H54 (cell line): ENCODE measurements at regions not wholly inside any gene's neighbourhood (a gene's known extent, or its start where the extent isn't known, plus 50 kb on each side); places are given as distances from the start of the nearest gene placed in this dataset.

ENCODE experiments used
- DNase-seq: peaks from one replicate; pipeline ENCODE4 v3.0.0; 2011; ENCODE audit warnings: low spot score, mixed read lengths; ENCODE audit not compliant: insufficient read length
- FAIRE-seq: peaks from 3 replicates; lab custom pipeline; 2011; peaks lifted over from hg19 to GRCh38; lab: Jason Lieb, UNC
- POLR2A ChIP-seq: IDR thresholded peaks from 2 replicates; pipeline ENCODE4 v1.6.1; 2011; ENCODE audit warnings: low read depth, mild to moderate bottlenecking, low read length

DNA sequence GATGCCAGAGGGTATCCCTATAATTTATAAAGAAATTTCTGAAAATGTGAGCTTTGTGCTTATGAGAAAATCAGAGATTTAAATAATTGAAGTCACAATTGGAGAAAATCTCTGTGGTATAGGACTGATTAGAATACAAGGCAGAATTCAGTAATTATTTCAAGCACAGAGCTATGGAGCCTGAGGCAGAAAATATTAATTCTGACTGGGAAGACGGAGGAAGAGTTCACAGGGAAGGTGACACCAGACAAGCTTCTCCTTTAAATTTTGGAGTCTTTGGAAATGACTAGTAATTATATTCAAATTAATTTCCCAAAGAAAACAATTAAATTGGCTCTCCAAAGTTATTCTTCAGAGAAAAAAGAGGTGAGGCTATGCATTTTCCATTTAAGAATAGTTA, 121.5 kb downstream of the CHRM3 start:
- DNase-seq (no peak), FAIRE-seq (no peak)
- no peak for TF ChIP-seq POLR2A

DNA sequence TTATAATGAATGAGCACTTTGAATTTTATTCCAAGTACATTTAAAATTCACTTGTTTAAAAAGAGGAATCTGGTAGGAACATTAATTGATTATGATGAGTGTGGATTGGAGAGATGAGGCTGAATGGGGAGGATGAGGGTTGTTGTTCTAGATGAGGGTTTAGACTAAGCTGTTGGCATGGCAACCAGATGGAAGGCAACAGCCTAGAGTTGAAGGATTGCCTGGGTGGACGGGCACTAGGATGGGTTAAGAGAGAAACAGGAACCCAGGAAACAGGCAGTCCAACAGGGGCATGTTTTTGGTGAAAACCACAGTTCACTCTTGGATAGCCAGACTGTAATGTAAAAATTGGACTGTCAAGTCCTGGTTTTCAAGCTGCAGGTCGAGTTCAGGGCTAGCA, 125.5 kb downstream of the CHRM3 start:
- FAIRE-seq (no peak), DNase-seq (no peak)
- no peak for TF ChIP-seq POLR2A

DNA sequence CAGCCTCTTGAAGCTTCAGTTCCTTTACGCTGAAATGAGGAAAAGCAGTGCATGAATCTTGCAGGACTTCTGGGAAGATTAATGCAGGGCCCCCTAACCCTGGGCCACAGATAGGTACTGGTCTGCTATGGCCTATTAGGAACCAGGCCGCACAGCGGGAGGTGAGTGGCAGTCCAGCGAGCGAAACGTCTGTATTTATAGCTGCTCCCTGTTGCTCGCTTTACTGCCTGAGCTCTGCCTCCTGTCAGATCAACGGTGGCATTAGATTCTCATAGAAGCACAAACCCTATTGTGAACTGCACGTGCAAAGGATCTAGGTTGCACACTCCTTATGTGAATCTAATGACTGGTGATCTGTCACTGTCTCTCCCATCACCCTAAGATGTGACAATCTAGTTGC, 130.2 kb downstream of the CHRM3 start:
- DNase-seq (no peak), FAIRE-seq (no peak)
- no peak for TF ChIP-seq POLR2A

DNA sequence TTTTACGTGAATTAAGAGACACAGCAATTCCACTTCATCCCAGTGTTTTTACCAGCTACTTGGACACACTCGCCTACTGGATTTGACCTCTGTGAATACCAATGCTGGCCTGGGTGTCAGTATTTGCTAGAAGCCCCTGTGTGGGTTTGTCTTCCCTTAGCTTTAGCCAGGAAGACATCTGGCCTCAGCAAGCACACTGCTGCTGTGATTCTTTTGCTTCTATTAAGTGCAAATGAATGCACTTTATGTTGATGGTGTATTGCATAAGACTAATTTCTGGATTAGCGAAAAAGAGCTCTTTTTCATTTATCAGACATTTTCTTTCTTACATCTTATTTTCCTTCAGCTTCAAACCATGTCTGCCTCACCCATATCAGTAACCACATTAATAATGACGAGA, 140.0 kb downstream of the CHRM3 start:
- DNase-seq = no peak
- FAIRE-seq = no peak
- no peak for TF ChIP-seq POLR2A

DNA sequence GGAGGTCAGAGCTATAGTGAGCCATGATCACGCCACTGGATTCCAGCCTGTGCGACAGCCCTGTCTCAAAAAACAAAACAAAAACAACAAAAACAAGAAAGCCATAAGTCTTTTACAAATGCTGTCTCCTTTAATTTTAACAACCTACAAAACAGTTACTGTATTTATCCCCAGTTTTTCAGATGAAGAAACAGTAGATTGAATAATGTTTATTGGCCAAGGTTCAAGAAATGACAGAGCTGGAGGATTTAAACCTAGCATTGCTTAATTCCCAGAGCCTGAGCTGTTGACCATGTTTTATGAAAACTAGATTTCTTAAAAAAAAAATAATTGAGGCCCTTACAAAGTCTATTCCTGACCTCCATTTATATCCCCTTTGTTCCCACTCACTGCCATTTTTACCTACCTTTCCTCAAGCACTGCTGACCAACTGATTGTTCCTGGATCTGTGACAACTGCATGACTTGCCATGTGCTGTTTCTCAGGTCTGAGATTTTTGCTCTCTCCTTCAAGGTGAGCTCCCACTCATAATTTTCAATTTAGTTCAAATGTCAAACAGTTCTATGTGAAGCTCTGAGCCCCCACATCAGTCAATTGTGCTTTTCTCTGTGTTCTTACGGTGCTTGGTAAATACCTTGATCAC, 140.8 kb downstream of the CHRM3 start:
- DNase-seq (no peak), FAIRE-seq (no peak)
- TF ChIP-seq POLR2A = no peak

DNA sequence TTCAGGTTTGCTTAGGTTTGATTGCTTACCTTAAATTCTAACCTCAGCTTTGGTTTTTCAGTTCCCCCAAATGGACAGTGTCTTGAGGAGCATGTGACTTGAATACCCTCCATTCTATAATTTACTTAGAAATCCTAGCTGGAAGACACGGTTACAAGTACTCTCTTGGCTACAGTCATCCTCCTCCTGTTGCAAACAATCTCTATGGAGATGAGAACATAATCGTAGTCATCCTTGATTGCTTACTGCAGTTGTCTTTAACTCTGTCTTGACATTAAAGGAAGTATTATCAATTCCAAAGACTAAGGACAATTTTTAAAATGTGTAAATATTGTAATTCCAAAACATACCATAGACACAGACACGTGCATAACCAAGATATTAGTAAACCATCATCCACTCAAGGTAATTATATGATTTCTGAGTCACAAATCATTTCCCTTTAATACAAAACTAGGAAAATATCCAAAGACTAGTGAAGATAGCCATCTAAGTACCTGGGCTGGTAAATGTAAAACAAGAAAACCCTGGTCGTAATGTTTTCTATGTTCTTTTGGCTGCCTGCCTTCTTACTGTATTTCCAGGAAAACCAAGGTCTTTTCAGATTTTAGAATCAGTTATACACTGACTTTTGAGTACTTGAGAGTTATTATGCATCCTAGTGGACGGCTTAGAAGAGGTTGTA, 149.9 kb downstream of the CHRM3 start:
- no peak for TF ChIP-seq POLR2A
- FAIRE-seq = no peak
- no peak for DNase-seq

DNA sequence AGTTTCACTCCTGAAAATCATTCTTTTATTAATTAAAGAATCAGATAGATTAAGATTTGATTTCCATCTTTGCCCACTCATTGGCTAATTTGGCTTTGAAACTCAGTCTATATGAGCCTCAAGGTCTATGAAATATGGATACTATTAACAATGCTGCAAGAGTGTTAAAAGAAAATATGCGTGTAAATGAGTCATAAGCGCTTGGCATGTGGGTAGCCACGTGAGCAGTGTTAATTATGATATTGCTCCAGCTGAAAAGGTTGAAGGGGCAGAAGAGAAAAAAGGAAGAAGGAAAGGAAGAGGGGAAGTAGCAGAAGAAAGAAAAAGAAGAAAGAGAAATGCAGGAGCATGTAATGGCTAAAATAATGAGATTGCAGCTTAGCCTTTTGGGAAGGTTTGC, 151.4 kb downstream of the CHRM3 start:
- FAIRE-seq (no peak), DNase-seq (no peak)

DNA sequence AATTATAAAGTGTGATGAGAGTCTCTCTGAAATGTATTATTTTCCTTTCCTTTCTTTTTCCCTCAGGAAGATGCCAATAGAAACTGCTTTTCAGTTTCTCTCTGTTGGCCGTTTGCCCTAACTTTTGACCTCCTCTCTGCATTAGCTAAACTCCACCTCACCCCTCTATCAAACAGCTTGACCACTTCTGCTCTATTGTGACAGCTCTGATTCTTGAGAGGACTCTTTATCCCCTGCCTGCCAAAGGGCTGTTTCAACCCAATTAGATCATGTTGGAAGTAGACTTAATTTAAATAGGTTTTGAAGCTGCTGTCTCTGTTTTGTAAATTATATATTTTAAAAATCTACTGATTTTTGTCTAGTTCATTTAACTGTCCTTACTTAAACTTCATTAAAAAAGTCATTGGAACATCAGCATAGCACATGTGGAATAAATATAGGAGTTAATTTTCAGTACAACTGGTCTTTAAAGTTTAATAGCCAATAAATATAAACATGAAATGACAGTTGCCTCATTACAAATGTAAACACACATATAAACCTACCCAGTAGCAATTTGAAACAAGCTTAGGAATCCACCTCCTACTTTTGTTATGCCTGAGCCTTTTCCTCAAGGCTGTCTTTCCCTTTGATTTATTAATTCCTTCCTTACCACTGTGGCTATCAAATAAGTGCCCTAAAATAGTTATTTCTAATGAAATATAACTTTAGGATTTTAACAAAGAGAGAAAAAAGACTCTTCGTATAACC, 152.0 kb downstream of the CHRM3 start:
- TF ChIP-seq POLR2A = no peak
- DNase-seq (no peak), FAIRE-seq (no peak)

More for the DNA sequence above, 151.4 kb downstream of the CHRM3 start:
- no peak for TF ChIP-seq POLR2A

DNA sequence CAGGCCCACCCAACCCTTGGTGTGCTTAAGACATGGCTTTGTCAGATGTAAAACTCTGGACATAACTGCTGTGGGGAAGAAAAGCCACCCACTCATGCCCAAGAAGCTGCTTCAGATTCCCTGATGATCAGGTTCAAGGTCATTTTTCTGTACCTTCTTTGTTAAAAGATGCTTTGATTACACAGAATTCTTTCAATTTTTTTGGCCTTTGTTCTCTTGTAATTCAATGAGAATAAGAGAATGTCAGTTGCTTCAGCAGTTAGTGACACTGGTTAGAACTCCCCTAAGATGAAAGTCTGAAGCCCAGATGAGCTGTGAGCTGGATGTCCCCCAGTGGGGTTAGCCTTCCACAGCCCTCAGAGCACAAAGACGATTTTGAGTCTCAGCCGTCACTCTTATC, 152.7 kb downstream of the CHRM3 start:
- no peak for DNase-seq
- no peak for FAIRE-seq
- no peak for TF ChIP-seq POLR2A

DNA sequence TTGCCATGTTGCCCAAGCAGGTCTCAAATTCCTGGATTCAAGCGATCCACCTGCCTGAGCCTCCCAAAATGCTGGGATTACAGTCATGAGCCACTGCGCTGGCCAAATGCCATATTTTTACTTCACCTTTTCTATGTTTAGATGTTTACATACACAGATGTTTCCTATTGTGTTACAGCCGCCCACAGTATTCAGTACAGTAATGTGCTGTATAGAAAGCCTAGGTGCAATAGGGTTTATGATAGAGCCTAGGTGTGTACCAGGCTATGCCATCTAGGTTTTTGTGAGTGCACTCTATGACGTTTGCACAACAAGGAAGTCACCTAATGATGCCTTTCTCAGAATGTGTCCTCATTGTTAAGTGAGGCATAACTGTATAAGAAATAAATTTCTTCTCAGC, 153.4 kb downstream of the CHRM3 start:
- no peak for DNase-seq
- no peak for FAIRE-seq
- TF ChIP-seq POLR2A = no peak

DNA sequence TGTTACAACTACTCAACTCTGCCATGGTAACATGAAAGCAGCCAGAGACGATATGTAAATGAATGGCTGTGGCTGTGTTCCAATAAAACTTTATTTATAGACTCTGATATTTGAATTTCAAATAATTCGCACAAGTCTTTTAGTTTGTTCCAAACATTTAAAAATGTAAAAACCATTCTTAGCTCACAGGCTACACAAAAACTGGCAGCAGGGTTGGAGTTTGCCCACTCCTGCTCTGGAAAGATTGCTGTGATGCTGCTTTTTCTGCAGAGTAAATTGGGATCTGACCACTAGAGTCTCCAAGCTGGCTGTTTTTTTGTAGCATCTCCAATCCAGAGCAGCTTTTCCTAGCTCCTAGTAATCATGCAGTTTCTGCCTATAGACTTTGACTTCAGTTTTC, 157.5 kb downstream of the CHRM3 start:
- DNase-seq (no peak), FAIRE-seq (no peak)
- no peak for TF ChIP-seq POLR2A

DNA sequence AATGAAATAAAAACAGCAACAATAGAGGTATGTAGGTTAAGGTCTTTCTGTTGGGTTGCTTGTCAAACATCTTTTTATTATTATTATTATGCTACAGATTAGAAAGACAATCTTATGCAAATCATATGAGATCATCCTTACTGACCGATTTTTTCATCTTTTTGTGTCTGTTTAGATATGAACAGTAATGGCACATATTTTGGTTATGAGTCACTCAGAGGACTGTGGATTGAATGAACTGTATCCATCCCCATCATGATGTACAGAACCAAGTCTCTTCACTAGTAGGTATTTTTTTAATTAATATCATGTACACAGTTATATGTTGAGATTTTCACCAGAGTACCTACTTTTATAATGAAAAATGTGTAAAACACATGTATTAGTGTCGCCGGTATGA, 159.1 kb downstream of the CHRM3 start:
- FAIRE-seq = no peak
- DNase-seq = no peak
- TF ChIP-seq POLR2A = no peak

DNA sequence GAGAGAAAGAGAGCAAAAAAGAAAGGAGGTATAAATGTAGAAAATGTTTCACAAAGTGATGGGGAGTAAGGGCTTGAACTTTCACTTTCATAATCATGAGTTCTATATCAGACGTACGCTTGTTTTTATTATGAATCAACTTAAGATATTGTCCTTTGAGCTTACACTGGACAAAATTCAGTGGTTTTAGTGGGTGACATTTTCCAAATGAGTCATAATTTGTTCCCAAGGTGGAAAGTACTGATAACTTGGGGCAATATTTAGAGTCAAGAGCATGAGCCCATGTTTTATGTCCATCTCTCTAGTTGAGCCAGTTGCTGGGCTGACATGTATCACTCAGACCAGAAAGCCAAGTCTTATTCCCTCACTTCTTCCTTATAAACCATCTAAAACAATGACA, 161.6 kb downstream of the CHRM3 start:
- FAIRE-seq (no peak), DNase-seq (no peak)
- TF ChIP-seq POLR2A = no peak

DNA sequence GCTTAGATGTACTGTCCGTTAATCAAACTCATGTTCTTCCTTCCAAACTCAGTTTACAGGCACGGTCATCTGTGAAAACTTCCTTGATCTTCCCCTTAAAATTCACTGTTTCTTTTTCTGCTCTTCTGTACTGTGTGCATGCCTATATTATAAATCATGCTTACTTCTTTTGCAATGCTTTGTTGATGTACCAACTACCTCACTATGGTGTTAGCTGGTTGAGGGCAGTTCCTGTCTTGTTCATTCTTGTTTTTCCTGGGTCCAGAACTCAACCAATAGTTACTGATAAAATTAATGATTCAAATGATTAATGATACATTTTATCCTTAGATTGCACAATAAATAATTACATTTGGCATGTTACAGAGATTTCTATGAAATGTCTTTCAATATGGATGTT, 163.8 kb downstream of the CHRM3 start:
- no peak for TF ChIP-seq POLR2A
- DNase-seq (no peak), FAIRE-seq (no peak)

DNA sequence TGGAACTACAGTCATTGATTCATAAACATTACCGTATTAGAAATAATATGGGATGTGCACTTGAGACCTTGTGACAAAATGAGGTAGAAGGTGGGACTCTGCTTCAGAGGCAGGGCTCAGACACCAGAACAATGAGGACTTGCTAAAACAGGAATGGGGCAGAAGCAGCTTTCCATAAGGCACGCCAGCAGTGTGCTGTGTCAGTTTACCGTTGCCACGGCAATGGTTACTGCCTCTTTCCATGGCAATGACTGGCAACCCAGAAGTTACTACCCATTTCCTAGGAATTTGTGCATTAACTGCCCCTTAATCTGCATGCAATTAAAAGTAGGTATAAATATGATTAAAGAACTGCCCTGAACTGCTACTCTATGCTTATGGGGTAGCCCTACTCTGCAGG, 169.0 kb downstream of the CHRM3 start:
- no peak for DNase-seq
- FAIRE-seq = no peak

More for the DNA sequence above, 169.0 kb downstream of the CHRM3 start:
- TF ChIP-seq POLR2A = no peak
